ENCODE measurements at regions not wholly inside any gene's neighbourhood (a gene's known extent, or its start where the extent isn't known, plus 50 kb on each side); places are given as distances from the start of the nearest gene placed in this dataset.

GRCh38 chr3:22401499-22401898, 650.5 kb upstream of the ZNF385D start:
- TF ChIP-seq CTCF (IDR thresholded peaks at IDR 0.05; ENCODE audit: insufficient read depth, low read length, poor library complexity, severe bottlenecking) (no peak), EZH2phosphoT487 (conservative IDR thresholded peaks at IDR 0.05; ENCODE audit: low read length) (no peak)
